GM18907 (cell line): ENCODE measurements at regions not wholly inside any gene's neighbourhood (a gene's known extent, or its start where the extent isn't known, plus 50 kb on each side); places are given as distances from the start of the nearest gene placed in this dataset.
"Not testable (repeated sequence)": the region's sequence is repeated elsewhere in the genome, so short reads cannot be mapped to it uniquely, and the experiment has no call there.

Experiments
- ATAC-seq: cut with Tn5 transposase; IDR thresholded peaks from one replicate; pipeline ENCODE4 v1.9.1; 2021; ENCODE audit warnings: mild to moderate bottlenecking, moderate library complexity; ENCODE audit not compliant: unreplicated experiment

GRCh38 chr2:211205358-211205757 is 649.0 kb downstream of the CPS1 start:
- ATAC-seq, result no peak

- ATAC-seq, result no peak
These were observed 649.4 kb downstream of the CPS1 start for GRCh38 chr2:211205836-211206235.

GRCh38 chr2:211216221-211216620 is 659.8 kb downstream of the CPS1 start:
- ATAC-seq, result no peak

GRCh38 chr2:211219548-211219947 is 663.1 kb downstream of the CPS1 start:
- not testable (repeated sequence) for ATAC-seq

- ATAC-seq, result no peak
These were observed 669.4 kb downstream of the CPS1 start for GRCh38 chr2:211225784-211226183.

- ATAC-seq, result no peak
These were observed 672.2 kb downstream of the CPS1 start for GRCh38 chr2:211228559-211228958.

GRCh38 chr2:211237586-211238275 is 681.3 kb downstream of the CPS1 start:
- no peak for ATAC-seq

- ATAC-seq, result no peak
These were observed 685.5 kb downstream of the CPS1 start for GRCh38 chr2:211241891-211242290.

- ATAC-seq, result no peak
These were observed 691.4 kb downstream of the CPS1 start for GRCh38 chr2:211247751-211248150.

- no peak for ATAC-seq
These were observed 692.4 kb downstream of the CPS1 start for GRCh38 chr2:211248841-211249240.

GRCh38 chr2:211251016-211251415 is 694.6 kb downstream of the CPS1 start:
- no peak for ATAC-seq

- no peak for ATAC-seq
These were observed 702.4 kb downstream of the CPS1 start for GRCh38 chr2:211258646-211259335.

GRCh38 chr2:211259831-211260476 is 703.6 kb downstream of the CPS1 start:
- no peak for ATAC-seq

GRCh38 chr2:211270257-211270656 is 713.9 kb downstream of the CPS1 start:
- ATAC-seq, result no peak

- no peak for ATAC-seq
These were observed 725.2 kb downstream of the CPS1 start for GRCh38 chr2:211281430-211282073.

- ATAC-seq, result no peak
These were observed 746.3 kb downstream of the CPS1 start for GRCh38 chr2:211302676-211303075.

GRCh38 chr2:211306929-211307328 is 750.5 kb downstream of the CPS1 start:
- ATAC-seq, result peak; percentile 43
